HCT116 (cell line): ENCODE measurements at regions not wholly inside any gene's neighbourhood (a gene's known extent, or its start where the extent isn't known, plus 50 kb on each side); places are given as distances from the start of the nearest gene placed in this dataset.

ENCODE experiments used
- ATAC-seq: fragments of 200-7000 bp; cut with Tn5 transposase; 2 replicates; pipeline ENCODE4 v1.9.1; 2020; ENCODE audit warnings: mild to moderate bottlenecking, moderate library complexity
- BruUV-seq: library from RNA; stranded (reverse); fragments of 400-500 nt; replicated peaks from 2 replicates; lab custom pipeline; 2021; lab: Mats Ljungman, UMichigan
- CTCF ChIA-PET: fragments of 300-600 bp; sonication (Branson Sonifier 250); formaldehyde crosslinking; loops from one replicate; lab custom pipeline; 2021; ENCODE audit warnings: antibody characterized with exemption; lab: Charles Lee
- POLR2A ChIA-PET: fragments of 300-600, 350-600 bp; sonication (Branson Sonifier 250); formaldehyde crosslinking; loops from one replicate; lab custom pipeline; 2021; ENCODE audit warnings: antibody characterized with exemption; lab: Charles Lee
- RAD21 ChIA-PET, 2 experiments: fragments of 300-600 bp; sonication (Branson Sonifier 250); formaldehyde crosslinking; loops; one replicate each; lab custom pipeline; 2023; ENCODE audit warnings: low total read pairs in 2 of 2; ENCODE audit not compliant: uncharacterized antibody in 2 of 2, unreplicated experiment in 2 of 2, low non-redundant PET in 1 of 2; lab: Charles Lee
- DNase-seq: peaks from one replicate; pipeline ENCODE4 v3.0.0-alpha.2; 2010; ENCODE audit warnings: low read depth, low spot score
- H2AFZ ChIP-seq: fragments of 200-600 bp; shearing (Covaris generic), sonication (generic); 2 replicates; pipeline ENCODE4 v1.6.1; 2017; ENCODE audit warnings: low read depth, mixed run types, mixed read lengths, antibody characterized with exemption, low read length; ENCODE audit not compliant: poor library complexity, severe bottlenecking
- H3K27ac ChIP-seq: 2 replicates; pipeline ENCODE4 v1.5.1; 2012; ENCODE audit warnings: low read depth, low read length
- H3K27me3 ChIP-seq: fragments of 200-600 bp; sonication (generic); 2 replicates; pipeline ENCODE4 v1.6.1; 2016; ENCODE audit warnings: mixed run types, low read length, mixed read lengths; ENCODE audit not compliant: insufficient read depth
- H3K36me3 ChIP-seq, 2 experiments: fragments of 200-500 bp in 1 of 2; fragments of 200-600 bp in 1 of 2; sonication (Bioruptor generic) in 1 of 2; sonication (generic) in 1 of 2; 2 replicates each; pipeline versions ENCODE4 v1.5.1 to v1.6.1; 2014 to 2016; ENCODE audit warnings: low read length in 2 of 2, inconsistent platforms in 1 of 2, mixed read lengths in 1 of 2, mixed run types in 1 of 2; ENCODE audit not compliant: insufficient read depth in 2 of 2, control insufficient read depth in 1 of 2
- H3K4me1 ChIP-seq, 2 experiments: fragments of 200-600 bp in 1 of 2; sonication (generic) in 1 of 2; 2 replicates each; pipeline versions ENCODE4 v1.5.1 to v1.6.1; 2012 to 2017; ENCODE audit warnings: low read length in 2 of 2, inconsistent platforms in 1 of 2, mild to moderate bottlenecking in 1 of 2, mixed read lengths in 1 of 2, mixed run types in 1 of 2, moderate library complexity in 1 of 2; ENCODE audit not compliant: insufficient read depth in 2 of 2, control insufficient read depth in 1 of 2
- H3K4me2 ChIP-seq: fragments of 200-600 bp; sonication (generic); 2 replicates; pipeline ENCODE4 v1.6.1; 2017; ENCODE audit warnings: mixed run types, low read length, mixed read lengths
- H3K4me3 ChIP-seq, 2 experiments: fragments of 200-600 bp in 1 of 2; sonication (generic) in 1 of 2; replicated peaks in 1 of 2; 2 replicates each; pipeline ENCODE4 v1.5.1; 2011 to 2016; ENCODE audit warnings: low read length in 2 of 2, control low read depth in 1 of 2, low read depth in 1 of 2, mild to moderate bottlenecking in 1 of 2, mixed read lengths in 1 of 2, mixed run types in 1 of 2
- H3K79me2 ChIP-seq: fragments of 200-600 bp; sonication (generic); 2 replicates; pipeline ENCODE4 v1.6.1; 2017; ENCODE audit warnings: mild to moderate bottlenecking, mixed run types, low read length, moderate library complexity, mixed read lengths; ENCODE audit not compliant: insufficient read depth
- H3K9ac ChIP-seq: fragments of 200-600 bp; sonication (generic); 2 replicates; pipeline ENCODE4 v1.6.1; 2016; ENCODE audit warnings: low read length, mixed read lengths
- H3K9me2 ChIP-seq: fragments of 200-600 bp; sonication (generic), shearing (Covaris generic); 2 replicates; pipeline ENCODE4 v1.6.1; 2017; ENCODE audit warnings: mixed run types, mild to moderate bottlenecking, moderate library complexity; ENCODE audit not compliant: insufficient read depth
- H3K9me3 ChIP-seq, 2 experiments: fragments of 200-500 bp in 1 of 2; fragments of 200-600 bp in 1 of 2; sonication (Bioruptor generic) in 1 of 2; sonication (generic) in 1 of 2; 2 replicates each; pipeline ENCODE4 v1.6.1; 2014 to 2017; ENCODE audit warnings: low read length in 2 of 2, mixed read lengths in 2 of 2, inconsistent platforms in 1 of 2, low read depth in 1 of 2, mild to moderate bottlenecking in 1 of 2, mixed run types in 1 of 2, moderate library complexity in 1 of 2; ENCODE audit not compliant: control insufficient read depth in 1 of 2, insufficient read depth in 1 of 2
- H4K20me1 ChIP-seq: fragments of 200-600 bp; sonication (generic), shearing (Covaris generic); 2 replicates; pipeline ENCODE4 v1.6.1; 2017; ENCODE audit warnings: mixed run types, mild to moderate bottlenecking, moderate library complexity; ENCODE audit not compliant: insufficient read depth
- EGR1 ChIP-seq: IDR thresholded peaks from 2 replicates; pipeline ENCODE4 v1.6.1; 2012; ENCODE audit warnings: low read depth
- ELF1 ChIP-seq: IDR thresholded peaks from 2 replicates; pipeline ENCODE4 v1.6.1; 2012; ENCODE audit warnings: low read depth, borderline replicate concordance
- EZH2 ChIP-seq: fragments of 200-600 bp; sonication (generic); IDR thresholded peaks from 2 replicates; pipeline ENCODE4 v1.6.1; 2017; ENCODE audit warnings: antibody characterized with exemption, mixed run types
- EZH2phosphoT487 ChIP-seq: fragments of 200-600 bp; IDR thresholded peaks from 2 replicates; pipeline ENCODE4 v1.6.1; 2018; ENCODE audit warnings: antibody characterized with exemption, borderline replicate concordance
- FOSL1 ChIP-seq: IDR thresholded peaks from 2 replicates; pipeline ENCODE4 v1.6.1; 2012; ENCODE audit warnings: low read depth
- POLR2AphosphoS5 ChIP-seq: IDR thresholded peaks from 2 replicates; pipeline ENCODE4 v1.6.1; 2011; ENCODE audit warnings: mild to moderate bottlenecking, low read depth, low read length, moderate library complexity
- RAD21 ChIP-seq: IDR thresholded peaks from 2 replicates; pipeline ENCODE4 v1.6.1; 2012; ENCODE audit warnings: low read depth, mild to moderate bottlenecking
- SP1 ChIP-seq: IDR thresholded peaks from 2 replicates; pipeline ENCODE4 v1.6.1; 2012; ENCODE audit warnings: low read depth
- SRF ChIP-seq: IDR thresholded peaks from 2 replicates; pipeline ENCODE4 v1.6.1; 2012; ENCODE audit warnings: low read depth
- TCF7L2 ChIP-seq: IDR thresholded peaks from 2 replicates; pipeline ENCODE4 v1.7.0; 2011; ENCODE audit warnings: borderline replicate concordance, inconsistent platforms; ENCODE audit not compliant: insufficient read depth, insufficient read length; ENCODE audit errors: extremely low read depth
- YY1 ChIP-seq: IDR thresholded peaks from 2 replicates; pipeline ENCODE4 v1.6.1; 2011; ENCODE audit warnings: low read length, low read depth, moderate library complexity, mild to moderate bottlenecking; ENCODE audit not compliant: insufficient replicate concordance; ENCODE audit errors: extremely low read depth
- ZNF274 ChIP-seq: fragments of 200-500 bp; sonication (Bioruptor generic); IDR thresholded peaks from 2 replicates; pipeline ENCODE4 v1.6.1; 2014; ENCODE audit warnings: mild to moderate bottlenecking, low read depth, low read length, inconsistent platforms
- intact Hi-C: fragments of 100-400 bp; cut with micrococcal nuclease; formaldehyde crosslinking; loops from 2 replicates; pipeline ENCODE4 v1.10.0; 2022
- TF ChIP-seq, protein P1 (sequence below): IDR thresholded peaks from 2 replicates; pipeline ENCODE4 v1.6.1; 2012
- TF ChIP-seq, protein P2 (sequence below): IDR thresholded peaks from 2 replicates; pipeline ENCODE4 v1.6.1; 2011; ENCODE audit warnings: mild to moderate bottlenecking, low read length, moderate library complexity; ENCODE audit not compliant: insufficient replicate concordance; ENCODE audit errors: extremely low read depth
- TF ChIP-seq, protein P3 (sequence below): IDR thresholded peaks from 2 replicates; pipeline ENCODE4 v1.6.1; 2012; ENCODE audit warnings: low read depth
- TF ChIP-seq, protein P4 (sequence below), 3 experiments: fragments of 200-600 bp in 1 of 3; sonication (generic) in 1 of 3; IDR thresholded peaks in 2 of 3; conservative IDR thresholded peaks in 1 of 3; 2 replicates each; pipeline ENCODE4 v1.5.1; 2012 to 2017; ENCODE audit warnings: low read depth in 2 of 3, low read length in 2 of 3, antibody characterized with exemption in 1 of 3, borderline replicate concordance in 1 of 3, control low read depth in 1 of 3, mild to moderate bottlenecking in 1 of 3, mixed read lengths in 1 of 3, mixed run types in 1 of 3, moderate library complexity in 1 of 3; ENCODE audit not compliant: insufficient read depth in 1 of 3

DNA sequence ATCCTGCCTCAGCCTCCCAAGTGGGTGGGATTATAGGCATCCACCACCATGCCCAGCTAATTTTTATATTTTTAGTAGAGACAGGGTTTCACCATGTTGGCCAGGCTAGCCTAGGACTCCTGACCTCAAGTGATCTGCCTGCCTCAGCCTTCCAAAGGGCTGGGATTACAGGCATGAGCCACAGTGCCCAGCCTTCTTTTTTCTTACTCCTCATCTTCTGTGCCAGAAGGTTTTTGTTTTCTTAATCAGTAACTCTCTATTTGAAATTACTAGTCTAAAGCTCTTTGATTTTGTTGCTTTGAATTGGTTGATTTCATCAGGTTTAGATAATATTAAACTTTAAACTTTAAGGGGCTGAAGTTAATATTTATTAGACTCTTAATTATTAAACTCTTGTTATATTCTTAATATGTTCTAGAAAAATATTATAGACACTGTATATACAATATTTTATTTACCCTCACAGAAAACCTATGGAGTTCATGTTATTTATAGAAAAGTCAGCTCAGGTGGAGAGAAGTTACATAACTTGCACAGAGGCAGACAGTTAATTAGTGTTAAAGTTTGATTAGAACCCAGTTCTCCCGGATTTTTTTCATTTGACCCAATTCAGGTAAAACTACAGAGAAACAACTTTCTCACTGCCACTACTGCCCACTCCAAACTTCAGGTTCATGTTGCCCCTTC is 177.4 kb upstream of the SGK1 start:
- ATAC-seq (no peak), DNase-seq (no peak)
- H3K79me2 ChIP-seq = no peaks in the 10 kb centered on the region
- no peaks in the 10 kb centered on the region for H4K20me1 ChIP-seq
- no TSS peak for BruUV-seq
- RAD21 ChIA-PET = no interaction called here
- no peaks in the 10 kb centered on the region for H3K4me1 ChIP-seq
- TF ChIP-seq FOSL1 = no peak
- TF ChIP-seq TCF7L2 = no peak
- no peak for TF ChIP-seq SP1
- TF ChIP-seq ZNF274 = no peak
- TF ChIP-seq, protein P1, sequence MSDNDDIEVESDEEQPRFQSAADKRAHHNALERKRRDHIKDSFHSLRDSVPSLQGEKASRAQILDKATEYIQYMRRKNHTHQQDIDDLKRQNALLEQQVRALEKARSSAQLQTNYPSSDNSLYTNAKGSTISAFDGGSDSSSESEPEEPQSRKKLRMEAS = no peak
- TF ChIP-seq EZH2 = no peak
- TF ChIP-seq POLR2AphosphoS5 = no peak
- TF ChIP-seq, protein P2, sequence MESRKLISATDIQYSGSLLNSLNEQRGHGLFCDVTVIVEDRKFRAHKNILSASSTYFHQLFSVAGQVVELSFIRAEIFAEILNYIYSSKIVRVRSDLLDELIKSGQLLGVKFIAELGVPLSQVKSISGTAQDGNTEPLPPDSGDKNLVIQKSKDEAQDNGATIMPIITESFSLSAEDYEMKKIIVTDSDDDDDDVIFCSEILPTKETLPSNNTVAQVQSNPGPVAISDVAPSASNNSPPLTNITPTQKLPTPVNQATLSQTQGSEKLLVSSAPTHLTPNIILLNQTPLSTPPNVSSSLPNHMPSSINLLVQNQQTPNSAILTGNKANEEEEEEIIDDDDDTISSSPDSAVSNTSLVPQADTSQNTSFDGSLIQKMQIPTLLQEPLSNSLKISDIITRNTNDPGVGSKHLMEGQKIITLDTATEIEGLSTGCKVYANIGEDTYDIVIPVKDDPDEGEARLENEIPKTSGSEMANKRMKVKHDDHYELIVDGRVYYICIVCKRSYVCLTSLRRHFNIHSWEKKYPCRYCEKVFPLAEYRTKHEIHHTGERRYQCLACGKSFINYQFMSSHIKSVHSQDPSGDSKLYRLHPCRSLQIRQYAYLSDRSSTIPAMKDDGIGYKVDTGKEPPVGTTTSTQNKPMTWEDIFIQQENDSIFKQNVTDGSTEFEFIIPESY = no peak
- TF ChIP-seq EGR1 = no peak
- TF ChIP-seq, protein P3, sequence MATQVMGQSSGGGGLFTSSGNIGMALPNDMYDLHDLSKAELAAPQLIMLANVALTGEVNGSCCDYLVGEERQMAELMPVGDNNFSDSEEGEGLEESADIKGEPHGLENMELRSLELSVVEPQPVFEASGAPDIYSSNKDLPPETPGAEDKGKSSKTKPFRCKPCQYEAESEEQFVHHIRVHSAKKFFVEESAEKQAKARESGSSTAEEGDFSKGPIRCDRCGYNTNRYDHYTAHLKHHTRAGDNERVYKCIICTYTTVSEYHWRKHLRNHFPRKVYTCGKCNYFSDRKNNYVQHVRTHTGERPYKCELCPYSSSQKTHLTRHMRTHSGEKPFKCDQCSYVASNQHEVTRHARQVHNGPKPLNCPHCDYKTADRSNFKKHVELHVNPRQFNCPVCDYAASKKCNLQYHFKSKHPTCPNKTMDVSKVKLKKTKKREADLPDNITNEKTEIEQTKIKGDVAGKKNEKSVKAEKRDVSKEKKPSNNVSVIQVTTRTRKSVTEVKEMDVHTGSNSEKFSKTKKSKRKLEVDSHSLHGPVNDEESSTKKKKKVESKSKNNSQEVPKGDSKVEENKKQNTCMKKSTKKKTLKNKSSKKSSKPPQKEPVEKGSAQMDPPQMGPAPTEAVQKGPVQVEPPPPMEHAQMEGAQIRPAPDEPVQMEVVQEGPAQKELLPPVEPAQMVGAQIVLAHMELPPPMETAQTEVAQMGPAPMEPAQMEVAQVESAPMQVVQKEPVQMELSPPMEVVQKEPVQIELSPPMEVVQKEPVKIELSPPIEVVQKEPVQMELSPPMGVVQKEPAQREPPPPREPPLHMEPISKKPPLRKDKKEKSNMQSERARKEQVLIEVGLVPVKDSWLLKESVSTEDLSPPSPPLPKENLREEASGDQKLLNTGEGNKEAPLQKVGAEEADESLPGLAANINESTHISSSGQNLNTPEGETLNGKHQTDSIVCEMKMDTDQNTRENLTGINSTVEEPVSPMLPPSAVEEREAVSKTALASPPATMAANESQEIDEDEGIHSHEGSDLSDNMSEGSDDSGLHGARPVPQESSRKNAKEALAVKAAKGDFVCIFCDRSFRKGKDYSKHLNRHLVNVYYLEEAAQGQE = no peak
- TF ChIP-seq ELF1 = no peak
- TF ChIP-seq, protein P4, sequence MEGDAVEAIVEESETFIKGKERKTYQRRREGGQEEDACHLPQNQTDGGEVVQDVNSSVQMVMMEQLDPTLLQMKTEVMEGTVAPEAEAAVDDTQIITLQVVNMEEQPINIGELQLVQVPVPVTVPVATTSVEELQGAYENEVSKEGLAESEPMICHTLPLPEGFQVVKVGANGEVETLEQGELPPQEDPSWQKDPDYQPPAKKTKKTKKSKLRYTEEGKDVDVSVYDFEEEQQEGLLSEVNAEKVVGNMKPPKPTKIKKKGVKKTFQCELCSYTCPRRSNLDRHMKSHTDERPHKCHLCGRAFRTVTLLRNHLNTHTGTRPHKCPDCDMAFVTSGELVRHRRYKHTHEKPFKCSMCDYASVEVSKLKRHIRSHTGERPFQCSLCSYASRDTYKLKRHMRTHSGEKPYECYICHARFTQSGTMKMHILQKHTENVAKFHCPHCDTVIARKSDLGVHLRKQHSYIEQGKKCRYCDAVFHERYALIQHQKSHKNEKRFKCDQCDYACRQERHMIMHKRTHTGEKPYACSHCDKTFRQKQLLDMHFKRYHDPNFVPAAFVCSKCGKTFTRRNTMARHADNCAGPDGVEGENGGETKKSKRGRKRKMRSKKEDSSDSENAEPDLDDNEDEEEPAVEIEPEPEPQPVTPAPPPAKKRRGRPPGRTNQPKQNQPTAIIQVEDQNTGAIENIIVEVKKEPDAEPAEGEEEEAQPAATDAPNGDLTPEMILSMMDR (IDR thresholded peaks at IDR 0.05 in 2 of 3, conservative IDR thresholded peaks at IDR 0.05 in 1 of 3; ENCODE audit: borderline replicate concordance in 1 of 3, insufficient read depth in 1 of 3, low read depth in 2 of 3, low read length in 2 of 3) = no peak
- no peak for TF ChIP-seq YY1
- TF ChIP-seq RAD21 = no peak
- TF ChIP-seq SRF = no peak
- no peak for TF ChIP-seq EZH2phosphoT487
- POLR2A ChIA-PET = no interaction called here
- H3K9me3 ChIP-seq = no peaks in the 10 kb centered on the region
- H3K9ac ChIP-seq = no peak overlapping the region
- H3K36me3 ChIP-seq = no peaks in the 10 kb centered on the region
- no peaks in the 10 kb centered on the region for H3K27me3 ChIP-seq
- intact Hi-C loops = no loop called here
- H3K9me2 ChIP-seq = no peaks in the 10 kb centered on the region
- no peak overlapping the region for H3K27ac ChIP-seq
- no peak overlapping the region for H2AFZ ChIP-seq
- CTCF ChIA-PET = no interaction called here
- H3K4me3 ChIP-seq = no peak overlapping the region
- H3K4me2 ChIP-seq = no peak overlapping the region
